Glutamatergic neuron (in vitro differentiated cells): ENCODE measurements at regions not wholly inside any gene's neighbourhood (a gene's known extent, or its start where the extent isn't known, plus 50 kb on each side); places are given as distances from the start of the nearest gene placed in this dataset.

Experiments used
- DNase-seq: peaks from one replicate; pipeline ENCODE4 v3.0.0; 2022
- H3K27ac Mint-ChIP-seq: one replicate; pipeline ENCODE4 v1.8.0; 2020; ENCODE audit warnings: mild to moderate bottlenecking, mixed read lengths, inconsistent platforms; ENCODE audit not compliant: unreplicated experiment
- H3K27me3 Mint-ChIP-seq: one replicate; pipeline ENCODE4 v1.8.0; 2020; ENCODE audit warnings: mild to moderate bottlenecking, moderate library complexity, mixed read lengths, inconsistent platforms; ENCODE audit not compliant: unreplicated experiment
- H3K36me3 Mint-ChIP-seq: one replicate; pipeline ENCODE4 v1.8.0; 2020; ENCODE audit warnings: mild to moderate bottlenecking, mixed read lengths, inconsistent platforms; ENCODE audit not compliant: unreplicated experiment
- H3K4me1 Mint-ChIP-seq: one replicate; pipeline ENCODE4 v1.8.0; 2020; ENCODE audit warnings: mild to moderate bottlenecking, low read depth, mixed read lengths, inconsistent platforms; ENCODE audit not compliant: unreplicated experiment
- H3K4me3 Mint-ChIP-seq: one replicate; pipeline ENCODE4 v1.8.0; 2020; ENCODE audit warnings: mild to moderate bottlenecking, mixed read lengths, inconsistent platforms; ENCODE audit not compliant: unreplicated experiment
- H3K9me3 Mint-ChIP-seq: one replicate; pipeline ENCODE4 v1.8.0; 2020; ENCODE audit warnings: mild to moderate bottlenecking, moderate library complexity, mixed read lengths, inconsistent platforms; ENCODE audit not compliant: unreplicated experiment
- CTCF ChIP-seq: fragments of 200-600 bp; sonication (generic); IDR thresholded peaks from one replicate; pipeline ENCODE4 v1.5.0; 2021; ENCODE audit not compliant: partially characterized antibody, unreplicated experiment

DNA sequence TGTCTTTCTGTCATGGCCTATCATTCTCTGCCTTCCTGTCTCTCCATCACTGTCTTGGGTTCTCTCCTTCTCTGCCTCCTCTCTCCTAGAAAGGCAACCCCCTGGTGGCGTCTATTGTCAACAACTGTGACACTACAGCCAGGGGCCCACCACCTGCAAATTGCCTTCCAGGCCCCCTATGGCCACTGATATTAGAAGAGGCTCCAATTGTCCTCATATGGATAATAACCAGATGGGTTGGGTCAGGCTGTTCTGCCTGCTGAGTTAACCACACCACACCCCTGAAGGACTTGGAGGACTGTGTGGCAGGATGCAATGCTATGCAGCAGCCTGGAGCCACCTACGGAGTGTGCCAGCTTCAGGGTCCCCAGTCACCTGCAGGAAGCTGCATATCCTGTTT, 665.0 kb downstream of the NTRK3 start:
- no peaks in the 10 kb centered on the region for H3K9me3 Mint-ChIP-seq
- no peaks in the 10 kb centered on the region for H3K36me3 Mint-ChIP-seq
- no peak overlapping the region for H3K27ac Mint-ChIP-seq
- H3K27me3 Mint-ChIP-seq, result no peaks in the 10 kb centered on the region
- TF ChIP-seq CTCF, result no peak
- no peak overlapping the region for H3K4me3 Mint-ChIP-seq
- no peak for DNase-seq
- H3K4me1 Mint-ChIP-seq, result no peaks in the 10 kb centered on the region

DNA sequence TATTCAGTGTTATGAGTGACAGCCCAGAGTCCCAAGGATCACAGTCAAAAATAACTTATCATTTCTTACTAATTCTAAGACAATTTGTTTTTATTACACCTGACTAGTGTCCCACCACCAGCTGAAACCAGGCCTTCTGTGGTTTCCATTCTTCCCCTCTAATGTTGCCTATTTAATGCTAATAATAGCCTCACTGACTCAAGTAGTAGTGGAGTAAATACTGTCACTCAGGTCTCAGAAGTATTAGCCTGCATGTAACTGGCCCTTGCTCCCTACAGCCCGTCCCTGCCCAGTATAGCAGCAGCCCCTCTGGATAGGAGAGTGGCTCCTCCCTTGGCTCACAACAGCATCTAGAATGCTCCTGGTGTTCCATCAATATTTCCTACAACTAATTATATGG, 665.5 kb downstream of the NTRK3 start:
- no peak overlapping the region for H3K27ac Mint-ChIP-seq
- H3K4me3 Mint-ChIP-seq, result no peak overlapping the region
- H3K4me1 Mint-ChIP-seq, result no peaks in the 10 kb centered on the region
- no peak for TF ChIP-seq CTCF
- no peaks in the 10 kb centered on the region for H3K27me3 Mint-ChIP-seq
- H3K36me3 Mint-ChIP-seq, result no peaks in the 10 kb centered on the region
- no peak for DNase-seq
- H3K9me3 Mint-ChIP-seq, result no peaks in the 10 kb centered on the region

DNA sequence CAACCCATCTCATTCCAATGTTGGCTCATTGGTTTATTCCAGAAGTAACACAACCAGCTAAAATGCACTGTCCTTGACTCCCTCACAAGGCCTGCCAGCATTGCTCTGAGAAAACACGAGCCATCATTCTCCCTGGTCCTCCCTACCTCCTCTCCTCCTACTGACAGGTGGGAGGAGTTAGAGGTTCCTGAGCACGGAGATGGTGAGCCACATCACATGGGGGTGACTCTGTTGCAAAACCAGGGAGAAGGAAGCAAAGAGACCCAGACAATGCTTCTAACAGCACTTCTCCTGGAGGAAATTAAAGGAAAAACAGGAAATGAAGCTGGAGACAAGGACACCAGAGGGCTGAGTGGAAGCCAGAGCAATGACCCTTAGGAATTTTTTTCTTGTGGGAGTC, 667.4 kb downstream of the NTRK3 start:
- Mint-ChIP-seq H3K4me1 (no peaks in the 10 kb centered on the region), H3K27me3 (no peaks in the 10 kb centered on the region), H3K27ac (no peak overlapping the region), H3K36me3 (no peaks in the 10 kb centered on the region), H3K9me3 (no peaks in the 10 kb centered on the region), H3K4me3 (no peak overlapping the region)
- no peak for TF ChIP-seq CTCF
- DNase-seq, result no peak

DNA sequence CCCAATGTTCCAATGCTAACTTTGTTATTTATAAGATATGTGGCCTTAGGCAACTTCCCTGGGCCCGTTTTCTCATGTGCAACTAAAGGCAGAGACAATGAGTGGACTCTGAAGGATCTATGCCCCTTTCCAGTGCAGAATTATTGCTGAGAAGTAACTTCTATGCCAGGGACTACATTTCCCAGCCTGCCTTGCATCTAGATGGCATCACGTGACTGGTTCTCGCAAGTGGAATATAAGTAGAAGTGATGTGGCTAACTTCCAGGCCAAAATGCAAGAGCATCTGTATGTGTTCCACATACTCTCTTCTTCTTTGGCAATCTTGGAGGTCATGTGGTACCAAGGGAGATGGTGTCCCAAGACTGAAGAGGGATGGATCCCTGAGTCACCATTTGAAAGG, 674.4 kb downstream of the NTRK3 start:
- H3K9me3 Mint-ChIP-seq, result no peaks in the 10 kb centered on the region
- H3K27ac Mint-ChIP-seq, result no peak overlapping the region
- TF ChIP-seq CTCF, result no peak
- DNase-seq, result no peak
- no peak overlapping the region for H3K4me3 Mint-ChIP-seq
- H3K4me1 Mint-ChIP-seq, result peaks cover 4% of the 10 kb centered on the region
- H3K36me3 Mint-ChIP-seq, result no peaks in the 10 kb centered on the region
- H3K27me3 Mint-ChIP-seq, result no peaks in the 10 kb centered on the region

GRCh38 chr15:87579537-87579936, 677.0 kb downstream of the NTRK3 start:
- Mint-ChIP-seq H3K36me3 (no peaks in the 10 kb centered on the region), H3K9me3 (no peaks in the 10 kb centered on the region), H3K4me1 (peaks cover 4% of the 10 kb centered on the region), H3K4me3 (no peak overlapping the region), H3K27ac (no peak overlapping the region), H3K27me3 (no peaks in the 10 kb centered on the region)
- DNase-seq, result no peak
- TF ChIP-seq CTCF, result no peak
